ENCODE measurements at regions not wholly inside any gene's neighbourhood (a gene's known extent, or its start where the extent isn't known, plus 50 kb on each side); places are given as distances from the start of the nearest gene placed in this dataset.

DNA sequence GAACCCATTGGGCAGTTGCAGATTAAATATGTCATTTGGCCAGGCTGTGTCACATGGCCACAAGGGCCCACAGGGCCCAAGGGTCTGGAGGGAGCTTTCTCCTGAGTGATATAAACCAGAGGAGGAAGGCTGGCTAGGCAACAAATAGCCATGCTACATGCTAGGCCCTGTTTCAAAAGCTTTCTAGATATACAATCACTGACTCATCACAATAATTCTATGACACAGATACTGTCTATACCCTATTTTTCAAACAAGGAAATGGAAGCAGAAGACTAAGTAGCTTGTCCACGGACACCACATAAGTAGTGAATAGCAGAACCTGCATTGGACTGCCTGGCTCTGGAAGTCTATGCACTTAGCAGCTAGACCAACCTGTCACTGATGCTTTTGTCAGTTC is 625.4 kb downstream of the NTRK3 start:
- DNase-seq (ENCODE audit: low read depth in 3 of 3) = no peak

DNA sequence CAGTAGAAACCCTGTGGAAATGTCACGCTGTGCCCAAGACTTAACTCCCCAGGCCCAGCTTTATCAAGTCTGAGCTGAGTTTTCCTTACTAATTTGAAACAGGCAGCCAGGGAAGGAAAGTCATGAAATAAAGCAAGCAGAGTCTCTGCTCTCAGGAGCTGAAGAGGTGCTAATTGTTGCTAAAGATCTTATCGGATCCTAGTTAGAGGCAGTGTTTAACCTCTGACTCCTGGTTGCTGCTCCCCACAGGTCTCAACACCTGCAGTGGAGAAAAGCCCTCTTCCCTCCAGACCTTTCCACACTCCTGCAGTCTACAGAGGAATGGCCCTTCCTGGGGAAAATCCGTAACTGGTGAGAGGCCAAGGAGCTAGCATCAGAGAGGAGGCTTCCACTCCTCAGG is 628.2 kb downstream of the NTRK3 start:
- DNase-seq (ENCODE audit: low read depth in 3 of 3) = no peak

DNA sequence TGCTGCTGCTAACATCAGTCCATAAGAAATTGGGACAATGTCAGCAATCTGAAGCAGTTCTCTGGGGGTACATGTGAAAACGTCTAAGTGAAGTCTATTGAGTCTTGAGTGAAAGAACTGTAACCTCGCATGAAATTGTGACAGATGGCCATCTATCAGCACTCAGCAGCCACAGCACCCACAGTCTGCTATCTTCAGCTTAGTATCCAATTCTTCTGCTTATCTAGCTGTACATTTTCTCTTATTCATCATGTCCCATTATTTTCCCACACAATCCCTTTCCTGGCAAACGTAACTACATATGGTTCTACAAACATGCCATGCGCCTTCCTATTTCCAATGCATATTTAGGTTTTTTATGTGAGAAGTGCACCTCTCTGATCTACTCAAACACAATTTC is 629.7 kb downstream of the NTRK3 start:
- no peak for DNase-seq (ENCODE audit: low read depth in 3 of 3)

DNA sequence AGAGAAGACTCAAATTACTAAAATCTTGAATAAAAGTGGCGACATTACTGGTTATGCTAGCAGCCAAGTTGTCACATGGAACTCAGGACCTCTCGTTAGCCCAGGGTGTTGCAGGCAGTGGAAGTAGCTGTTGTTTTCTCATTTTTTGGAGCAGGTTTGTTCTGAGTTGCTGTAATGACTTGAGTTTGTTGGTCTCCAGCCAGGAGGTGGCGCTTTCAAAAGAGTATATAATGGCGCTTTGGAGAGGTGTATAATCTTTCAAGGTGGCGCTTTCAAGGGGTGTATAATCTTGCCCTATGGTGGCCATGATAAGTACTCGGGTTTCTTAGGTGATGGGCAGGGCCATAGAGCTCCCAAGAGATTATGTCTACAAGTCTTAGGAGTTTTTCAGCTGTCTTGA is 632.7 kb downstream of the NTRK3 start:
- DNase-seq (ENCODE audit: low read depth in 3 of 3) = no peak

DNA sequence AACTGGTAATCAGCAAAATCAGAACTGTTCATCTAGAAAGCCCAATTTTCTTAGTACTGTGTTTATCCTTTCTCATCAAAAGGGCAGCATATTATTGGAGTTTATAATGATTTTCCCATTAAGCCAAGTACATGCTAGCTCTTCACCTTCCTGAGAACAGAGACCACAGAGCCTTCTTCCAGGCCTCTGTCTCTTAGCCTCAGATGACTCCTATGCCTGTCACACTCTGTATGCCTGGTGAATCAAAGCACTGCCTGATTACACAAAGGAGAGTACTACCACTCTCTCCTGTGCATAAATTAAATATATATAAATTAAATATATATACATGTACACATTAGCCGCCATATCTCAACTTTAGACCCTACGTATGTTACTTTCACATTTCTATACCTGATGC is 636.1 kb downstream of the NTRK3 start:
- DNase-seq (ENCODE audit: low read depth in 3 of 3) = no peak

DNA sequence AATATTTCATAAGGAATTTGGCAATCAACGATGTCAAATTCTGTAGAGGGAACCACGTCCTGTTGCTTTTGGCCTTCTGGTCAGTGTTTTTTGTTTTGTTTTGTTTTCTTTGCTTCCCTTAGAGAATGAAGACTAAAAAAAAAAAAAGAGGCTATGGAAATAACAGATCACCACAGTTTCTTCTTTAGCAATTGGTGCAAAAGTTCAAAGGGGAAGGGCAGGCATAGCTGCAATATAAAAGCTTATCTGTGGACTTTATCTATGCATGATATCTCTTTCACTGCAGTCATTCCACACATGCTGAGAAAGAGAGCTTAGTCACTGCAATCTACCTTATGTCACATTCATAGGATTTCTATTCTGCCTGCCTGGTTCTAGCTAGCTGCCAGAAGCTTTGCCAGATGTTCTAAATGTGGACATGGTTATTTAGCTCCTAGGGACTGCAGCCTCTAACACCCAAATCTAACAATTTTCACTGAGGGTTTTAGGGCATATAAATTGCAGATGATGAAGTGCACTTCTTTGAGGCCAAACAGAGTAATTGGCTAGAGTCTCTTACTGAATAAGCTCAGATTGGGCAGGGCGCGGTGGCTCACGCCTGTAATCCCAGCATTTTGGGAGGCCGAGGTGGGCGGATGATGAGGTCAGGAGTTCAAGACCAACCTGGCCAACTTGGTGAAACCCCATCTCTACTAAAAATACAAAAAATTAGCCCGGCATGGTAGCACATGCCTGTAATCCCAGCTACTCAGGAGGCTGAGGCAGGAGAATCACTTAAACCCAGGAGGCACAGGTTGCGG is 637.2 kb downstream of the NTRK3 start:
- DNase-seq (ENCODE audit: low read depth in 3 of 3) = no peak

DNA sequence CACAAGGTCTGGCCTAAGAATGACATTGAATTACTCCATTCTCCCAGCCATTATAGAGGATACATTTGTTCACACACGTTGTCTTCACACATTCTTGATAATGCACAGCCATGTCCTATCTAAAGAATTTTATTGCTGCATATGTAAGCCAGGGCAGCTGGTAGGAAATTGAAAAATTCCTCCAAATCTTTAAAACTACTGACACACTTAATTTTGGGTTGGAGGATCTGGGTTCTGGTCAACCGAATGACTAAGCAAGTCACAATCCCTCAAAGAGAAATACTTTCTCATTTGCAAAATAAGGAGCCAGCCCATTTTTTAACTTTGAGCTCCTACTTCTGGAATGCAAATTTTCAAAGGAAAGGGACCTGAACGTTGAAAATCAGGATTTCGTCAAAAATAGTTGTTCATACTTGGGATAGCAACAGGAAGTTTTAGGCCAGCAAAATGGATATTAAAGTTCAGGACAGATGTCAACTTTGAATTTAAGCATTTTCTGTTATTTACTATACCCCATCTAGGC is 638.3 kb downstream of the NTRK3 start:
- DNase-seq (ENCODE audit: low read depth in 3 of 3) = no peak

DNA sequence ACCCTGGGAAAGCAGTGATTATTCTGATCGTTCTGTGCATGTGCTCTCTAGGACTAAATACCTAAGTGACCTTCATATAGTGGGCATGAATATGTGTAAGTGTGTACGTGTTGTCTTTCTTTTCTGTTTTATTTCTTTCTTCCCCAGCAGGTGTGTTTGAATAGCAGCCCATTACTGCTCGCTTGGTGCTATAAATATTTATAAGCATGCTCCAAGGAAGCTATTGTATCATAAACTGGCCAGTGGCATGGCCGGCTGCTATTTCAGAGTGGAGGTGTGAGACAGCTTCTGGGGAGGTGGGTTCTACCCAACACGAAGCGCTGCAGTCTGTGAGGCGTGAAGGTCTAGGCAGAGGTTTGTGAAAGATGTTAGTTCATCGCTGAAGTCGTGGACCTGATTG is 641.8 kb downstream of the NTRK3 start:
- no peak for DNase-seq (ENCODE audit: low read depth in 3 of 3)

DNA sequence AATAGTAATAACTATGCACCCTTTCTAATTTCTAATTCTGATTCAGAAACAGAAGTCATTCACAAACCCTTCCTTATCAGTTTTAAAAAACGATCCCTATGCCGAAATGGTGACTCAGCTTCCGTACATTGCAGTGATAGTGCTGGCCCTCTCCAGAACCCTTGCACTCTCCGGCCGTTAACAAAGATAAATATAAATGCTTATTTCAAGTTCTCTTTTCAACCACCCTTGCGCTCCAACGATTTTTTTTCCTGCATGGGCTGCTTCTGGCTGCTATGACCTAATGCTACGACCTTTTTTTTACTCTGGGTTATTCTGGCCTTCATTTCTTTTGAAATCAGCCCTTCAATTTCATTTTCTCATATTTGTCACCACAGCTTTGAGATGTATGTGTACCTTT is 646.2 kb downstream of the NTRK3 start:
- no peak for DNase-seq (ENCODE audit: low read depth in 3 of 3)

DNA sequence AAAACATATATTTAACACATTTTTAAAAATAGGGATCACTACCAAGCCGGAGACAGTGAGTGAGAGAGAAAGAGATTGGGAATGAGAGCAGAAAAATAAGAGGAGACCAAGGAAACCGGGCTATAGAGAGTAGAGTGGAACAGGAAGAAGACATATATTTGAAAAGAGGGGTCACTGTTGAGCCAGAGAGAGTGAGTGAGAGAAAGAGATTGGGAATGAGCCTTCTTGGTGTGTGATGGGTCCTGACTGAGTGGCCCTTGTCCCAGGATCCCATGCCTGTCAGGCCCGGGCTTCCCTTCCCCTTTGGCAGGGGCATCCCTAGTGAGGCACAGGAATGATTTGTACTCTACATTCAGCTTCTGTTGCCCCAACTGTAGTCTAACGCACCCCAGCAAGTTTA is 646.6 kb downstream of the NTRK3 start:
- DNase-seq (ENCODE audit: low read depth in 3 of 3) = no peak

DNA sequence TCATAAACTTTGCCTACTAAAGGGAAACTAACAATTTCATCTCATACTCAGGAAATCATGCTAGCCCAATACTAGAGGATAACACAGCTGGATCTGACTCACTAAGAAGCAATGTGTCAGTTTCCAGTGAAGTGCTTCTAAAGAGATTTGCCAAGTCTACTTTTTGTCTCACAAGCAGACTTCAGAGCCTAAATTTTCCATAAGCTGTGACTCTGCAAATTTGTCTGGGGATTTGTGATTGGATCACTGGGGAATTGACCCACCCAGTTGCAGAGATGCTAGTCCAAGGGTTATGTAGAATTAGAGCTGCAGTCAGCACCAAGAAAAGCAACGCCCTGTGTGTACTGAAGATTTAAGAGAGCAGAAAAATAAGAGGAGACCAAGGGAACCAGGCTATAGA is 647.1 kb downstream of the NTRK3 start:
- no peak for DNase-seq (ENCODE audit: low read depth in 3 of 3)

DNA sequence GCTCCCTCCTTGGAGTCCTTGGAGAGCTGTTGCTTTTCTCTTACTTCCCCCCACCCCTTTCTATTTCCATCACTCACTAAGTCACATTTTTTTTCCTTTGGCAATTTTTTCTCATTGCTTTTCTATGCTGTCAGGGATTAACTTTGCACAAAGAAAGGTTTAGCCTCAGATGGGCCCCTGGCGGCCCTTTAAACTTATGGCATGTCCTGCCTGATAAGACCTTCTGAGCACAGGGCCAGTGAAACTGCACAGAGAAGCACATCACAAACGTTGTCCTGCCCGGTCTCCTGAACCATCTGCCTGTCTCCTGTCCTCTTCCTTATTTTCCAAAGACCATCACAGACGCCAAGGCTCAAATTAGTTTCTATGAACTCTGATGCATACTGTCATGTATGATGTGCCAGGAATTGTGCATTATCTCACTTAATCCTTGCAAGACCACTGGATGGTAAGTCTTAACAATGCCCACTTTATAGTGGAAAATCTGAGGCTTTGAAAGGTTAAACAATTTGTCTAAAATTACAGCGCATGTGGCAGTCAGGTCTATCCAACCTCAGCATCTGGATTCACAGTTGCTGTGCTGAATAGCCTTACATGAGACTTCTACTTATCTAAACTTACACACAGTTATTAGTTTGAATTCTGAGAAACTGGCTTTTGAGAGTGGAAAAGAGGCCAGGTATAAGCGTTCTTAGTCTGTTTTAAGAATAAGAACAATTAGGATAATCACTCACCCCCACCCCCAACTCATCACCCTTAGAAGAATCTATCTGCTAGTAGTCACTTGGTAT is 648.1 kb downstream of the NTRK3 start:
- DNase-seq (ENCODE audit: low read depth in 3 of 3) = no peak

DNA sequence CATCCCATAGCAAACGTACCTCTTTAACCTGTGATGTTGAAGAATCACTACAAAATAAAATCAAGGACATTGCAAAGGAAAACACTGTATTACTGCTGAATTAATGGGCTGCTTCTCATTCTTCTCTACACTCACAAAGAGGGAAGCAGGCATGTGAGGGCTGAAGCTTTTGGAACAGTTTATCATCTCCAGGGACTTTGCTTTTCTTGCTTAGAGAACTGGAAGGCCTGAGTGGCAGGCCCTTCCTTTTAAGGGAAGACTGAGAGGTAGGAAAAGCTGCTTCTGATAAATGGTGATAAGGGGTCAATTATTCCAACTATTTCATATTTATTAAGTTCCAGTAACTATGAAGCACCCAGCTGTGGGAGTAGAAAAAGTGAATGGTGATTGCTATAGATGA is 649.6 kb downstream of the NTRK3 start:
- DNase-seq (ENCODE audit: low read depth in 3 of 3) = no peak

DNA sequence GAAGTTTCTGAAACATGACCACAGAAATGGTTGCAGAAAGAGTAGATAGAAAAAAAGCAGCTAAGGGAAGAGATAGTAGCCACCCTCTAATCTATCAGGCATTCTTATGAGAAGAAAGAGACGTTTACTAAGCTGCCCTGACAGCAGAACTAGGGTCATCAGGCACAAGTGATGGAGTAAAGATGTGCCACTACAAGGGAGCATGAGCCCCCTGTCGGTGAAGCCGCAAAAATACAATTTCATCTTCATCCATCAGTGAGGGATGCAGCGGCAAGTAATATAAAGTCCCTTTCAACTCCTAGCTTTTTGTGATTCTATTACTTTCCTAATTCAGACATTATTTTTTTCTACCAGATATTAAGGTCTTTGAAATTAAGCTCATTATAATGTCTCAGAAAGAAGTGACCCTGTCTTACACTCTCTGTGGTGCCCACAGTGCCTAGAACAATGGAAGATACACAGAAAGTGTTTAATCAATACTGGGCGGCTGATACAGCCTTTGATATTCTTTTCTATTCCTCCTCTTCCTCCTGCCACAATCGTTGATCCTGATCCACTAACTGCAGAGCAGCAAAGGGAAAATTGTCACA is 651.6 kb downstream of the NTRK3 start:
- DNase-seq (ENCODE audit: low read depth in 3 of 3) = no peak

DNA sequence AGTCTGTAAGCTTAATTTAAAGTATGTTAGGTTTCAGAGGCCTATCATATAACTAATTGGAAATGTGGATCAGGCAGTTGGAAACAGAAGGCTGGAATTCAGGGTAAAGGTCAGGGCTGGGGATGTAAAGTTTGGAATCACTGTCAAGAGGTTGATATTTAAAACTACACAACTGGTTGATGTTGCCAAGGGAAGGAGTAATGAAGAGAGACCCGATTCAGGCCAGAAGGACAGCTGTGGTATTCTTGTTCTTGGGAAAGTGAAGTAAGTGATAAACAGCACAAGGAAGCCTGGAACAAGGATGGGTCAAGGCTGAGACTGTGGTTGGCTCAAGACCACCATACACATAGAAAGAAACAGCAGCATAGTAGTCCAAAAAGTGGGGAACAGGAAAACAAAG is 654.2 kb downstream of the NTRK3 start:
- DNase-seq (ENCODE audit: low read depth in 3 of 3) = no peak

DNA sequence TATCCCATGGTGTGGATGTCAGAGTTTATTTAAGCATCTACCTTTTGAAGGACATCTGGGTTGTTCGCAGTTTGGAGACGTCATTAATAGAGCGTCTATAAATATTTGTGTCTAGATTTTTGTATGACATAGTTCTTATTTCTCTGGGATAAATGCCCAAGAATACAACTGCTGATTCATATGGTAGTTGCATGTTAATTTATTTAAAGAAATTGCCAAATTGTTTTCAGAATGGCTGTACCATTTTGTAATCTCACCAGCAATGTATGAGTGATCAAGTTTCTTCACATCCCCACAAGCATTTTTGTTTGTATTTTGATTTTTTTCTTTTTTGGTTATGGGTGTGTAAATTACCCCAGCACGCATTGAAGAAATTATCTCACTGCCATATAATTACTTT is 656.9 kb downstream of the NTRK3 start:
- no peak for DNase-seq (ENCODE audit: low read depth in 3 of 3)

DNA sequence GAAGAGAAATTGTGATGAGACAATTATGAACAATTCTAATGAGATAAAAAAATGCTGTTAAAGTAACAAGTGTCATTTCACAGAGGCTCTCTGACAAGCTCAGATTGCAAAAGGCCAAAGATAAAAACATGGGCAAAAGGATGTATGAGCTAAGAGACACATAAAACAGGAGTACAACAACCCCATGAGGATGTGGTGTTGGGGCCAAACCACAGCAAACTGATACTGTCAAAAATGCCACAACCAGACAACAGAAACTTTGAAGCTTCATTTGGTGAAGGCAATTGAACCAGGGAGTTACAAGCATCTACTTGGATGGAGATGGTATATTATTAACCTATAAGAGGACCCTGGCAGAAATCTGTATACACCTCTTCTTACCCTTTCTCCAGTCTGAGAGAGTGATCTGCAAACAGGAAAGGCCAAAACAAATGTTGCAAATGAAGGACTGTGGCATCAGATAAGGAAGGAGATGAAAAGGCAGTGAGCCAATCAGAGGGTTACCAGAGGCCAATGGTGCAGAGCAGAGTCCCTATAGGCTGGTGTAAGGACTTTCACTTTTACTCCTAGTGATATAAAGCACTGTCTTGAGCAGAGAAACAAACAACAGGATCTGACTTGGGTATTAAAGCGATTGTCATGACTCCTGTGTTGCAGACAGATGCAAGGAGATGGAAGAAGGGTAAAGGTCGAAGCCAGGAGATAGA is 659.0 kb downstream of the NTRK3 start:
- no peak for DNase-seq (ENCODE audit: low read depth in 3 of 3)

DNA sequence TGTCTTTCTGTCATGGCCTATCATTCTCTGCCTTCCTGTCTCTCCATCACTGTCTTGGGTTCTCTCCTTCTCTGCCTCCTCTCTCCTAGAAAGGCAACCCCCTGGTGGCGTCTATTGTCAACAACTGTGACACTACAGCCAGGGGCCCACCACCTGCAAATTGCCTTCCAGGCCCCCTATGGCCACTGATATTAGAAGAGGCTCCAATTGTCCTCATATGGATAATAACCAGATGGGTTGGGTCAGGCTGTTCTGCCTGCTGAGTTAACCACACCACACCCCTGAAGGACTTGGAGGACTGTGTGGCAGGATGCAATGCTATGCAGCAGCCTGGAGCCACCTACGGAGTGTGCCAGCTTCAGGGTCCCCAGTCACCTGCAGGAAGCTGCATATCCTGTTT is 665.0 kb downstream of the NTRK3 start:
- no peak for DNase-seq (ENCODE audit: low read depth in 3 of 3)

DNA sequence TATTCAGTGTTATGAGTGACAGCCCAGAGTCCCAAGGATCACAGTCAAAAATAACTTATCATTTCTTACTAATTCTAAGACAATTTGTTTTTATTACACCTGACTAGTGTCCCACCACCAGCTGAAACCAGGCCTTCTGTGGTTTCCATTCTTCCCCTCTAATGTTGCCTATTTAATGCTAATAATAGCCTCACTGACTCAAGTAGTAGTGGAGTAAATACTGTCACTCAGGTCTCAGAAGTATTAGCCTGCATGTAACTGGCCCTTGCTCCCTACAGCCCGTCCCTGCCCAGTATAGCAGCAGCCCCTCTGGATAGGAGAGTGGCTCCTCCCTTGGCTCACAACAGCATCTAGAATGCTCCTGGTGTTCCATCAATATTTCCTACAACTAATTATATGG is 665.5 kb downstream of the NTRK3 start:
- DNase-seq (ENCODE audit: low read depth in 3 of 3) = no peak

DNA sequence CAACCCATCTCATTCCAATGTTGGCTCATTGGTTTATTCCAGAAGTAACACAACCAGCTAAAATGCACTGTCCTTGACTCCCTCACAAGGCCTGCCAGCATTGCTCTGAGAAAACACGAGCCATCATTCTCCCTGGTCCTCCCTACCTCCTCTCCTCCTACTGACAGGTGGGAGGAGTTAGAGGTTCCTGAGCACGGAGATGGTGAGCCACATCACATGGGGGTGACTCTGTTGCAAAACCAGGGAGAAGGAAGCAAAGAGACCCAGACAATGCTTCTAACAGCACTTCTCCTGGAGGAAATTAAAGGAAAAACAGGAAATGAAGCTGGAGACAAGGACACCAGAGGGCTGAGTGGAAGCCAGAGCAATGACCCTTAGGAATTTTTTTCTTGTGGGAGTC is 667.4 kb downstream of the NTRK3 start:
- no peak for DNase-seq (ENCODE audit: low read depth in 3 of 3)

DNA sequence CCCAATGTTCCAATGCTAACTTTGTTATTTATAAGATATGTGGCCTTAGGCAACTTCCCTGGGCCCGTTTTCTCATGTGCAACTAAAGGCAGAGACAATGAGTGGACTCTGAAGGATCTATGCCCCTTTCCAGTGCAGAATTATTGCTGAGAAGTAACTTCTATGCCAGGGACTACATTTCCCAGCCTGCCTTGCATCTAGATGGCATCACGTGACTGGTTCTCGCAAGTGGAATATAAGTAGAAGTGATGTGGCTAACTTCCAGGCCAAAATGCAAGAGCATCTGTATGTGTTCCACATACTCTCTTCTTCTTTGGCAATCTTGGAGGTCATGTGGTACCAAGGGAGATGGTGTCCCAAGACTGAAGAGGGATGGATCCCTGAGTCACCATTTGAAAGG is 674.4 kb downstream of the NTRK3 start:
- DNase-seq (ENCODE audit: low read depth in 3 of 3) = no peak

DNA sequence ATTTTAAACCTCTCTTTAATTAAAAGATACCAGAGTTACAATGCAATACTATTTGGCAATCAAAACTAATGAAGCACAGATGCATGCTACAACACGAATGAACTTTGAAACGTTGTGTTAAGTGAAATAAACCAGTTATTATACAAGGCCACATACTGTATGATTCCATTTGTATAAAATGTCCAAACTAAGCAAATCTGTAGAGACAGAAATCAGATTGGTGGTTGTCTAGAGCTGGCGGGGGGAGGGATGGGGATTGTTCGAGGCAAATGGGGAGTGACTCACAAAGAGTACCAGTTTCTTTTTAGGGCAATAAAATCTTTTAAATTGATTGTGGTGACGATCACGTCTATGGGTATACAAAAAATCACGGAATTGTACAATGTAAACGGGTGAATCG is 677.0 kb downstream of the NTRK3 start:
- no peak for DNase-seq (ENCODE audit: low read depth in 3 of 3)

All from stimulated activated CD4-positive, alpha-beta T cell treated with anti-CD3 and anti-CD28 coated beads, TNF-alpha, amount 100 ng/mL, for 4 hours (primary cell).